Natural killer cell (primary cell): ENCODE measurements at regions not wholly inside any gene's neighbourhood (a gene's known extent, or its start where the extent isn't known, plus 50 kb on each side); places are given as distances from the start of the nearest gene placed in this dataset.

ENCODE experiments used
- ATAC-seq, 3 donors: fragments of 150-1000 bp in 2 of 3; fragments of 200-7000 bp in 1 of 3; cut with Tn5 transposase; 1 replicate in 1 of 3; 2 replicates in 2 of 3; pipeline ENCODE4 v1.10.0; 2021; ENCODE audit warnings: mild to moderate bottlenecking in 2 of 3, moderate library complexity in 2 of 3
- DNase-seq, 2 donors: peaks; one replicate each; pipeline versions ENCODE4 v3.0.0 to v3.0.0-alpha.2; 2013 to 2021; ENCODE audit warnings: mixed read lengths in 1 of 2
- H3K27ac ChIP-seq: one replicate; pipeline ENCODE4 v1.5.1; 2013; ENCODE audit warnings: mild to moderate bottlenecking, low read length
- H3K27me3 ChIP-seq: one replicate; pipeline ENCODE4 v1.6.1; 2013; ENCODE audit warnings: low read length; ENCODE audit not compliant: control insufficient read depth, insufficient read depth
- H3K36me3 ChIP-seq: one replicate; pipeline ENCODE4 v1.6.1; 2013; ENCODE audit warnings: low read length; ENCODE audit not compliant: control insufficient read depth, insufficient read depth
- H3K4me1 ChIP-seq: one replicate; pipeline ENCODE4 v1.6.1; 2013; ENCODE audit warnings: low read length; ENCODE audit not compliant: control insufficient read depth, insufficient read depth
- H3K4me3 ChIP-seq: one replicate; pipeline ENCODE4 v1.5.1; 2013; ENCODE audit warnings: low read length
- H3K9me3 ChIP-seq: one replicate; pipeline ENCODE4 v1.6.1; 2013; ENCODE audit warnings: low read length; ENCODE audit not compliant: control insufficient read depth, insufficient read depth
- H3K27ac Mint-ChIP-seq, 2 donors: one replicate each; pipeline ENCODE4 v1.8.0; 2022; ENCODE audit warnings: mild to moderate bottlenecking in 2 of 2, mixed read lengths in 2 of 2, moderate library complexity in 1 of 2
- H3K27me3 Mint-ChIP-seq, 2 donors: one replicate each; pipeline ENCODE4 v1.8.0; 2022; ENCODE audit warnings: low read depth in 2 of 2, mixed read lengths in 2 of 2
- H3K36me3 Mint-ChIP-seq: one replicate; pipeline ENCODE4 v1.8.0; 2022; ENCODE audit warnings: mixed read lengths
- H3K4me1 Mint-ChIP-seq, 2 donors: one replicate each; pipeline ENCODE4 v1.8.0; 2022; ENCODE audit warnings: mixed read lengths in 2 of 2
- H3K4me3 Mint-ChIP-seq: one replicate; pipeline ENCODE4 v1.8.0; 2022; ENCODE audit warnings: mild to moderate bottlenecking, moderate library complexity, mixed read lengths
- H3K9me3 Mint-ChIP-seq, 2 donors: one replicate each; pipeline ENCODE4 v1.8.0; 2022; ENCODE audit warnings: mixed read lengths in 2 of 2
- CTCF ChIP-seq: fragments of 200-600 bp; IDR thresholded peaks from one replicate; pipeline ENCODE4 v1.8.0; 2022; ENCODE audit warnings: antibody characterized with exemption
- WGBS: methylation state at CpG from one replicate; pipeline ENCODE4 v1.1.7; 2013; ENCODE audit warnings: missing lambda C conversion rate; ENCODE audit not compliant: insufficient coverage; 5-methylcytosine and 5-hydroxymethylcytosine counted together
- intact Hi-C: fragments of 100-400 bp; cut with micrococcal nuclease; formaldehyde crosslinking; loops from one replicate; pipeline ENCODE4 v1.14.2; 2022

GRCh38 chr10:129056734-129057689 is 410.0 kb upstream of the MGMT start:
- peaks cover 21% of the 10 kb centered on the region in 2 donors for H3K4me1 Mint-ChIP-seq
- no peaks in the 10 kb centered on the region for H3K36me3 ChIP-seq
- ATAC-seq: peak in 2 of 3 donors; percentile 52 to 57
- DNase-seq: peak in 1 of 2 donors; percentile 12
- peaks cover 39% of the 10 kb centered on the region for H3K4me1 ChIP-seq
- no peak overlapping the region for H3K27ac ChIP-seq
- H3K9me3 Mint-ChIP-seq: no peaks in the 10 kb centered on the region
- peak overlapping the region in 1 of 2 donors; percentile 18 for H3K27ac Mint-ChIP-seq
- H3K4me3 ChIP-seq: no peak overlapping the region
- H3K36me3 Mint-ChIP-seq: no peaks in the 10 kb centered on the region
- no peaks in the 10 kb centered on the region for H3K9me3 ChIP-seq
- peak overlapping the region; percentile 78 for H3K4me3 Mint-ChIP-seq
- H3K27me3 Mint-ChIP-seq: peaks cover 24 to 47% of the 10 kb centered on the region in 2 donors
- no peak for TF ChIP-seq CTCF
- peaks cover 30% of the 10 kb centered on the region for H3K27me3 ChIP-seq
- 71% methylated on average over 25 of the region's 25 CpGs for WGBS
- intact Hi-C loops: no loop called here

GRCh38 chr10:129057856-129058663 is 409.0 kb upstream of the MGMT start:
- Mint-ChIP-seq H3K9me3 (no peaks in the 10 kb centered on the region), H3K27ac (no peak overlapping the region), H3K4me3 (peak overlapping the region; percentile 78), H3K36me3 (no peaks in the 10 kb centered on the region), H3K4me1 (peaks cover 21% of the 10 kb centered on the region in 2 donors), H3K27me3 (peaks cover 28 to 44% of the 10 kb centered on the region in 2 donors)
- 19% methylated on average over 15 of the region's 15 CpGs for WGBS
- intact Hi-C loops: no loop called here
- Histone ChIP-seq H3K4me1 (peaks cover 39% of the 10 kb centered on the region), H3K27me3 (peaks cover 35% of the 10 kb centered on the region), H3K27ac (no peak overlapping the region), H3K36me3 (no peaks in the 10 kb centered on the region), H3K4me3 (no peak overlapping the region), H3K9me3 (no peaks in the 10 kb centered on the region)
- ATAC-seq: peak; percentile 66 to 93 (median 68)
- TF ChIP-seq CTCF: no peak
- DNase-seq: peak; percentile 33 to 76

GRCh38 chr10:129058664-129059155 is 408.3 kb upstream of the MGMT start:
- ATAC-seq (no peak), DNase-seq (no peak)
- no peak overlapping the region for H3K4me3 Mint-ChIP-seq
- Histone ChIP-seq H3K27me3 (peaks cover 37% of the 10 kb centered on the region), H3K27ac (no peak overlapping the region), H3K9me3 (no peaks in the 10 kb centered on the region), H3K4me3 (no peak overlapping the region), H3K36me3 (no peaks in the 10 kb centered on the region), H3K4me1 (peaks cover 39% of the 10 kb centered on the region)
- 78% methylated on average over 9 of the region's 9 CpGs for WGBS
- peaks cover 28 to 50% of the 10 kb centered on the region in 2 donors for H3K27me3 Mint-ChIP-seq
- H3K36me3 Mint-ChIP-seq: no peaks in the 10 kb centered on the region
- TF ChIP-seq CTCF: no peak
- peaks cover 21% of the 10 kb centered on the region in 2 donors for H3K4me1 Mint-ChIP-seq
- no peak overlapping the region for H3K27ac Mint-ChIP-seq
- intact Hi-C loops: no loop called here
- H3K9me3 Mint-ChIP-seq: no peaks in the 10 kb centered on the region
